PC-3 (cell line): ENCODE measurements at regions not wholly inside any gene's neighbourhood (a gene's known extent, or its start where the extent isn't known, plus 50 kb on each side); places are given as distances from the start of the nearest gene placed in this dataset.

Experiments used
- ATAC-seq: fragments of 200-7000 bp; cut with Tn5 transposase; 2 replicates; pipeline ENCODE4 v1.9.1; 2020; ENCODE audit warnings: mild to moderate bottlenecking, moderate library complexity
- BruUV-seq: library from RNA; stranded (reverse); fragments of 400-500 nt; replicated peaks from 2 replicates; lab custom pipeline; 2021; lab: Mats Ljungman, UMichigan
- CTCF ChIA-PET: fragments of 300-600 bp; sonication (Branson Sonifier 250); formaldehyde crosslinking; loops from one replicate; lab custom pipeline; 2022; ENCODE audit warnings: antibody characterized with exemption; lab: Charles Lee
- POLR2A ChIA-PET: fragments of 300-600 bp; sonication (Branson Sonifier 250); formaldehyde crosslinking; loops from one replicate; lab custom pipeline; 2022; ENCODE audit warnings: antibody characterized with exemption; ENCODE audit not compliant: unreplicated experiment; lab: Charles Lee
- DNase-seq: peaks from one replicate; pipeline ENCODE4 v3.0.0-alpha.2; 2015
- H2AFZ ChIP-seq: fragments of 300-600 bp; sonication (generic); 2 replicates; pipeline ENCODE4 v1.6.0; 2016; ENCODE audit warnings: antibody characterized with exemption, low read length
- H3F3A ChIP-seq: fragments of 300-600 bp; sonication (generic); one replicate; pipeline ENCODE4 v1.6.0; 2017; ENCODE audit warnings: antibody characterized with exemption, low read length, control low read depth, mild to moderate bottlenecking; ENCODE audit not compliant: unreplicated experiment
- H3K27ac ChIP-seq: fragments of 300-600 bp; sonication (generic); 2 replicates; pipeline ENCODE4 v1.5.1; 2016; ENCODE audit warnings: mild to moderate bottlenecking, low read length
- H3K27me3 ChIP-seq: fragments of 300-600 bp; sonication (generic); 2 replicates; pipeline ENCODE4 v1.6.1; 2016; ENCODE audit warnings: low read length, mixed read lengths
- H3K36me3 ChIP-seq: fragments of 300-600 bp; sonication (generic); 2 replicates; pipeline ENCODE4 v1.6.1; 2016; ENCODE audit warnings: low read depth, mixed run types, low read length, mixed read lengths
- H3K4me1 ChIP-seq: fragments of 300-600 bp; sonication (generic); 2 replicates; pipeline ENCODE4 v1.5.1; 2016; ENCODE audit warnings: low read length; ENCODE audit not compliant: insufficient read depth
- H3K4me2 ChIP-seq: fragments of 300-600 bp; sonication (generic); 2 replicates; pipeline ENCODE4 v1.6.0; 2016; ENCODE audit warnings: low read length
- H3K4me3 ChIP-seq: fragments of 300-600 bp; sonication (generic); 2 replicates; pipeline ENCODE4 v1.5.1; 2016; ENCODE audit warnings: mild to moderate bottlenecking, low read length, mixed read lengths
- H3K79me2 ChIP-seq: fragments of 300-600 bp; sonication (generic); 2 replicates; pipeline ENCODE4 v1.6.1; 2017; ENCODE audit warnings: low read length, mixed read lengths
- H3K9ac ChIP-seq: fragments of 300-600 bp; sonication (generic); 2 replicates; pipeline ENCODE4 v1.6.0; 2016; ENCODE audit warnings: mild to moderate bottlenecking, low read length
- H3K9me2 ChIP-seq: fragments of 300-600 bp; sonication (generic); replicated peaks from 2 replicates; pipeline ENCODE4 v1.6.1; 2016; ENCODE audit warnings: mixed run types, low read length, mixed read lengths
- H3K9me3 ChIP-seq: fragments of 300-600 bp; sonication (generic); 2 replicates; pipeline ENCODE4 v1.6.1; 2016; ENCODE audit warnings: low read length, mixed read lengths
- H4K20me1 ChIP-seq: fragments of 300-600 bp; sonication (generic); 2 replicates; pipeline ENCODE4 v1.6.1; 2016; ENCODE audit warnings: low read length, mixed read lengths
- CTCF ChIP-seq: fragments of 300-600 bp; sonication (generic); conservative IDR thresholded peaks from 2 replicates; pipeline ENCODE4 v1.5.1; 2017; ENCODE audit warnings: antibody characterized with exemption, low read depth, mild to moderate bottlenecking, low read length
- EZH2 ChIP-seq: fragments of 300-600 bp; sonication (generic); IDR thresholded peaks from one replicate; pipeline ENCODE4 v1.6.1; 2017; ENCODE audit warnings: antibody characterized with exemption, mild to moderate bottlenecking, low read length; ENCODE audit not compliant: unreplicated experiment
- EZH2phosphoT487 ChIP-seq: fragments of 300-600 bp; sonication (generic); IDR thresholded peaks from 2 replicates; pipeline ENCODE4 v1.6.1; 2018; ENCODE audit warnings: mild to moderate bottlenecking, antibody characterized with exemption, low read length, borderline replicate concordance
- intact Hi-C: fragments of 100-400 bp; cut with micrococcal nuclease; formaldehyde crosslinking; loops from 2 replicates; pipeline ENCODE4 v1.9.0; 2023

GRCh38 chr5:91266184-91266705 is 116.9 kb downstream of the ARRDC3 start:
- Histone ChIP-seq H3K9me3 (no peaks in the 10 kb centered on the region), H3K4me3 (no peak overlapping the region), H3F3A (no peaks in the 10 kb centered on the region), H3K27ac (no peak overlapping the region), H3K27me3 (no peaks in the 10 kb centered on the region), H4K20me1 (no peaks in the 10 kb centered on the region), H3K4me2 (peak overlapping the region; percentile 55), H3K9me2 (no peaks in the 10 kb centered on the region), H3K4me1 (peaks cover 9% of the 10 kb centered on the region; the same call in 1 of the 2 replicates), H3K36me3 (no peaks in the 10 kb centered on the region), H3K9ac (no peak overlapping the region), H3K79me2 (no peaks in the 10 kb centered on the region), H2AFZ (no peak overlapping the region)
- POLR2A ChIA-PET: no interaction called here
- intact Hi-C loops: loop anchor here (1.0 kb wide), 1 partner anchor 45 kb away; no protein-coding TSS in a partner anchor
- CTCF ChIA-PET: no interaction called here
- DNase-seq (peak; percentile 61), ATAC-seq (peak; percentile 79)
- TF ChIP-seq EZH2: no peak
- peak; percentile 19; the same call in 1 of the 2 replicates for TF ChIP-seq CTCF
- BruUV-seq: no TSS peak

- ChIA-PET POLR2A (no interaction called here), CTCF (no interaction called here)
- DNase-seq (no peak), ATAC-seq (no peak)
- Histone ChIP-seq H3K9ac (no peak overlapping the region), H3K79me2 (no peaks in the 10 kb centered on the region), H3K4me1 (peaks cover 15% of the 10 kb centered on the region; the same call in 1 of the 2 replicates), H3K27ac (no peak overlapping the region), H3K9me2 (no peaks in the 10 kb centered on the region), H3K4me2 (no peak overlapping the region), H3K36me3 (no peaks in the 10 kb centered on the region), H3K4me3 (no peak overlapping the region), H2AFZ (no peak overlapping the region), H3F3A (no peaks in the 10 kb centered on the region), H3K27me3 (no peaks in the 10 kb centered on the region), H4K20me1 (no peaks in the 10 kb centered on the region), H3K9me3 (no peaks in the 10 kb centered on the region)
- intact Hi-C loops: no loop called here
- TF ChIP-seq CTCF (no peak), EZH2 (no peak), EZH2phosphoT487 (no peak)
- BruUV-seq: no TSS peak
These were observed 118.6 kb downstream of the ARRDC3 start for GRCh38 chr5:91264311-91265051.

- Histone ChIP-seq H4K20me1 (no peaks in the 10 kb centered on the region), H3K9me3 (no peaks in the 10 kb centered on the region), H3K36me3 (no peaks in the 10 kb centered on the region), H3K9me2 (no peaks in the 10 kb centered on the region), H3K79me2 (no peaks in the 10 kb centered on the region), H3K4me3 (no peak overlapping the region), H3K27ac (no peak overlapping the region), H3K4me1 (peaks cover 15% of the 10 kb centered on the region; the same call in 1 of the 2 replicates), H3K4me2 (no peak overlapping the region), H3K9ac (no peak overlapping the region), H3F3A (no peaks in the 10 kb centered on the region), H2AFZ (no peak overlapping the region), H3K27me3 (no peaks in the 10 kb centered on the region)
- no TSS peak for BruUV-seq
- ChIA-PET CTCF (no interaction called here), POLR2A (no interaction called here)
- DNase-seq (no peak), ATAC-seq (no peak)
- TF ChIP-seq EZH2phosphoT487 (no peak), CTCF (no peak)
- intact Hi-C loops: no loop called here
These were observed 119.2 kb downstream of the ARRDC3 start for GRCh38 chr5:91263898-91264297.
